Astrocyte (in vitro differentiated cells and primary cell): ENCODE measurements at regions not wholly inside any gene's neighbourhood (a gene's known extent, or its start where the extent isn't known, plus 50 kb on each side); places are given as distances from the start of the nearest gene placed in this dataset.

Experiments
- CTCF ChIP-seq: IDR thresholded peaks from 2 replicates; pipeline ENCODE4 v1.5.1; 2011; ENCODE audit warnings: low read depth, mild to moderate bottlenecking, inconsistent platforms, low read length, moderate library complexity; ENCODE audit not compliant: insufficient read depth
- EZH2 ChIP-seq: IDR thresholded peaks from 2 replicates; pipeline ENCODE4 v1.6.1; 2012; ENCODE audit warnings: mild to moderate bottlenecking, low read length, inconsistent platforms; ENCODE audit not compliant: insufficient read depth

GRCh38 chr13:89686171-89686570 is 1661.3 kb upstream of the MIR17HG start:
- TF ChIP-seq CTCF (no peak), EZH2 (no peak)
